ENCODE measurements at regions not wholly inside any gene's neighbourhood (a gene's known extent, or its start where the extent isn't known, plus 50 kb on each side); places are given as distances from the start of the nearest gene placed in this dataset.

DNA sequence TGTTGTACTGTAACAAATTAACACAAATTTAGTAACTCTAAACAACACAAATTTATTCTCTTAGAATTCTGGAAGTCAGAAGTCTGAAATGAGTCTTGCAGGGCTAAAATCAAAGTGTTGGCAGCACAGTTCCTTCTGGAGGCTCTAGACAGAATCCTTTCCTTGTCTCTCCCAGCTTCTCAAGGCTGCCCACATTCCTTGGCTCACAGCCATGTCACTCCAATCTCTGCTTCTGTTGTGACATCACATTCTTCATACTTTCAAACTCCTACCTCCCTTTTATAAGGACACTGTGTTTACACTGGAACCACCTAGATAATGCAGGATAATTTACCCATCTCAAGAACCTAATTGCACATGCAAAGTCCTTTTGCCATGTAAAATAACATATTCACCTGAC, 225.0 kb upstream of the PRMT6 start:
- no peak overlapping the region for H3K4me3 ChIP-seq (ENCODE audit: low read length)
- H3K9ac ChIP-seq (ENCODE audit: low read length): no peak overlapping the region
- peaks cover 4% of the 10 kb centered on the region for H3K4me1 ChIP-seq (ENCODE audit: control insufficient read depth, insufficient read depth, low read length)
- H3K27ac ChIP-seq (ENCODE audit: low read depth, low read length): no peak overlapping the region
- no peaks in the 10 kb centered on the region for H3K27me3 ChIP-seq (ENCODE audit: control insufficient read depth, insufficient read depth, low read length)
- H3K36me3 ChIP-seq (ENCODE audit: control insufficient read depth, insufficient read depth, low read length): no peaks in the 10 kb centered on the region

GRCh38 chr1:106836708-106837107, 219.8 kb upstream of the PRMT6 start:
- Histone ChIP-seq H3K4me3 (ENCODE audit: low read length) (no peak overlapping the region), H3K36me3 (ENCODE audit: control insufficient read depth, insufficient read depth, low read length) (no peaks in the 10 kb centered on the region), H3K27ac (ENCODE audit: low read depth, low read length) (no peak overlapping the region), H3K27me3 (ENCODE audit: control insufficient read depth, insufficient read depth, low read length) (no peaks in the 10 kb centered on the region), H3K9ac (ENCODE audit: low read length) (no peak overlapping the region), H3K4me1 (ENCODE audit: control insufficient read depth, insufficient read depth, low read length) (no peaks in the 10 kb centered on the region)

- H3K4me3 ChIP-seq (ENCODE audit: low read length): no peak overlapping the region
- no peak overlapping the region for H3K27ac ChIP-seq (ENCODE audit: low read depth, low read length)
- H3K36me3 ChIP-seq (ENCODE audit: control insufficient read depth, insufficient read depth, low read length): no peaks in the 10 kb centered on the region
- no peak overlapping the region for H3K9ac ChIP-seq (ENCODE audit: low read length)
- H3K27me3 ChIP-seq (ENCODE audit: control insufficient read depth, insufficient read depth, low read length): no peaks in the 10 kb centered on the region
- H3K4me1 ChIP-seq (ENCODE audit: control insufficient read depth, insufficient read depth, low read length): no peaks in the 10 kb centered on the region
Observed at GRCh38 chr1:106843518-106843917, 213.0 kb upstream of the PRMT6 start.

DNA sequence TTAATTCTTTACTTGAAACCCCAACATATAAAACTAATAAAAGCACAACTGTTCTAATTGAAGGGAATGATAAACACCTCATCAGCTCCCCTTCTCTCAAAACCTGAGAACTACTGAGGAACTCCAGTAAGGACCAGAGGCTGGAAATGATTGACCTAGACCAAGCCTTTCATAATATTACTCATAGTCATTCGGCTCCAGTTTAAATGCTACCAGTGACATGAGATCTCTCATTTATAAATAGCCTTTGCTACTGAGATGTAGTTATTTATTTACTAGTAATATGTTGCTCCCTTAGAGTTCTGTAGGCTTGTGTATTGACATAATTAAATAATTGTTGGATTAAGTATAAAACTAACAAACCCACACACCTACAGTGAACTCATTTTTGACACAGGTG, 209.8 kb upstream of the PRMT6 start:
- Histone ChIP-seq H3K27me3 (ENCODE audit: control insufficient read depth, insufficient read depth, low read length) (no peaks in the 10 kb centered on the region), H3K9ac (ENCODE audit: low read length) (no peak overlapping the region), H3K4me1 (ENCODE audit: control insufficient read depth, insufficient read depth, low read length) (no peaks in the 10 kb centered on the region), H3K27ac (ENCODE audit: low read depth, low read length) (no peak overlapping the region), H3K36me3 (ENCODE audit: control insufficient read depth, insufficient read depth, low read length) (no peaks in the 10 kb centered on the region), H3K4me3 (ENCODE audit: low read length) (no peak overlapping the region)

DNA sequence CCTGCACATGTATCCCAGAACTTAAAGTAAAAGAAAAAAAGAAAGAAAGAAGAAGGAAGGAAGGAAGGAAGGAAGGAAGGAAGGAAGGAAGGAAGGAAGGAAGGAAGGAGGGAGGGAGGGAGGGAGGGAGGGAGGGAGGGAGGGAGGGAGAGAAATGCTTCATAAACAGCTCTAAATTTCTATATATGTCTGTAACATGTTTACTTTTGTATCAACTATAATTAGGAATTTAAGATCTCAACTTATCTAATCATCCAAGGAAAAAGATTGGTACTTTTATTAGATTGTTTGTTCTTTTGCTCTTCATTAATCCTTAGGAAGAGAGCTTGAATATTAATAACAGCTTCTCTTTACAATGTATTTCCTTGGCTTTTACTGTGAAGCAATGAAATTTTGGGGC, 195.4 kb upstream of the PRMT6 start:
- Histone ChIP-seq H3K27ac (ENCODE audit: low read depth, low read length) (no peak overlapping the region), H3K27me3 (ENCODE audit: control insufficient read depth, insufficient read depth, low read length) (no peaks in the 10 kb centered on the region), H3K36me3 (ENCODE audit: control insufficient read depth, insufficient read depth, low read length) (no peaks in the 10 kb centered on the region), H3K4me1 (ENCODE audit: control insufficient read depth, insufficient read depth, low read length) (no peaks in the 10 kb centered on the region), H3K4me3 (ENCODE audit: low read length) (no peak overlapping the region), H3K9ac (ENCODE audit: low read length) (no peak overlapping the region)

DNA sequence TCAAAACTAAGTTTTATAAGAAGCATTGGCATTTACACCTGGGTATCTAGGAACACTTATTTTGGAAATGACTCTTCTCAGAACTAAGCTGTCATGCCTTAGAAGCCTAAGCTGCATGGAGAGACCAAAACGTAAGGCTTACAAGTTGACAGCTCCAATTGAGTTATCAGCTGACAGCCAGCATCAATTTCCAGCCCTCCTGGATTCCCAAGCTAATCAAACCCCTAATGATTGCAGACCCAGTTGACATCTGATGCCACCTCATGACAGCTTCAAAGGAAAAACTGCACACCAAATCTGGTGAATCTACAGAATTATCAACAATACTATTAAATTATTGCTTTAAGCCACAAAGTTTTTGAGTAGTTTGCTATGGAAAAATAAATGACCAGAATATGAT, 187.6 kb upstream of the PRMT6 start:
- Histone ChIP-seq H3K4me1 (ENCODE audit: control insufficient read depth, insufficient read depth, low read length) (no peaks in the 10 kb centered on the region), H3K36me3 (ENCODE audit: control insufficient read depth, insufficient read depth, low read length) (no peaks in the 10 kb centered on the region), H3K9ac (ENCODE audit: low read length) (no peak overlapping the region), H3K4me3 (ENCODE audit: low read length) (no peak overlapping the region), H3K27me3 (ENCODE audit: control insufficient read depth, insufficient read depth, low read length) (no peaks in the 10 kb centered on the region), H3K27ac (ENCODE audit: low read depth, low read length) (no peak overlapping the region)

DNA sequence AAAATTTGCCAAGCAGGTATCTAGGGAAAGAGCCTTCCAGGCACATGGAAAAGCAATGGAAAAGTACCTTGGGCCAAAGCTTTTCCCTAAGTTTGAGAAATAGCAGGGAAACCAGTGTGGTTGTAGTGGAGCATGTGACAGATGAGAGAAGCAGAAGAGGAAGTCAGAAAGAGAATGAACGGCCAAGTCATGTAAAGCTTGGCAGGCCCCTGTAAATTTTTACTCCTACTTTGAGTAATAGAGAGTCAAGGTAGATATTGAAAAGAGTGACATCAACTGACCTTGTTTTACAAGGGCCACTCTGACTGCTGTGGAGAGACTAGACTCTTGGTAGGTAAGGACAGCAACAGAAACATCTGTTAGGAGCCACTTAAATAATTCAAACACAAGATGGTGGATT, 180.9 kb upstream of the PRMT6 start:
- Histone ChIP-seq H3K36me3 (ENCODE audit: control insufficient read depth, insufficient read depth, low read length) (no peaks in the 10 kb centered on the region), H3K4me3 (ENCODE audit: low read length) (no peak overlapping the region), H3K4me1 (ENCODE audit: control insufficient read depth, insufficient read depth, low read length) (peaks cover 10% of the 10 kb centered on the region), H3K27ac (ENCODE audit: low read depth, low read length) (no peak overlapping the region), H3K9ac (ENCODE audit: low read length) (no peak overlapping the region), H3K27me3 (ENCODE audit: control insufficient read depth, insufficient read depth, low read length) (no peaks in the 10 kb centered on the region)

- Histone ChIP-seq H3K4me1 (ENCODE audit: control insufficient read depth, insufficient read depth, low read length) (peaks cover 10% of the 10 kb centered on the region), H3K36me3 (ENCODE audit: control insufficient read depth, insufficient read depth, low read length) (no peaks in the 10 kb centered on the region), H3K27ac (ENCODE audit: low read depth, low read length) (no peak overlapping the region), H3K27me3 (ENCODE audit: control insufficient read depth, insufficient read depth, low read length) (no peaks in the 10 kb centered on the region), H3K9ac (ENCODE audit: low read length) (no peak overlapping the region), H3K4me3 (ENCODE audit: low read length) (no peak overlapping the region)
Observed at GRCh38 chr1:106876384-106876783, 180.1 kb upstream of the PRMT6 start.

- H3K4me3 ChIP-seq (ENCODE audit: low read length): no peak overlapping the region
- H3K36me3 ChIP-seq (ENCODE audit: control insufficient read depth, insufficient read depth, low read length): no peaks in the 10 kb centered on the region
- H3K9ac ChIP-seq (ENCODE audit: low read length): no peak overlapping the region
- H3K4me1 ChIP-seq (ENCODE audit: control insufficient read depth, insufficient read depth, low read length): peaks cover 10% of the 10 kb centered on the region
- peak overlapping the region; percentile 66 for H3K27ac ChIP-seq (ENCODE audit: low read depth, low read length)
- no peaks in the 10 kb centered on the region for H3K27me3 ChIP-seq (ENCODE audit: control insufficient read depth, insufficient read depth, low read length)
Observed at GRCh38 chr1:106879538-106879937, 176.9 kb upstream of the PRMT6 start.

DNA sequence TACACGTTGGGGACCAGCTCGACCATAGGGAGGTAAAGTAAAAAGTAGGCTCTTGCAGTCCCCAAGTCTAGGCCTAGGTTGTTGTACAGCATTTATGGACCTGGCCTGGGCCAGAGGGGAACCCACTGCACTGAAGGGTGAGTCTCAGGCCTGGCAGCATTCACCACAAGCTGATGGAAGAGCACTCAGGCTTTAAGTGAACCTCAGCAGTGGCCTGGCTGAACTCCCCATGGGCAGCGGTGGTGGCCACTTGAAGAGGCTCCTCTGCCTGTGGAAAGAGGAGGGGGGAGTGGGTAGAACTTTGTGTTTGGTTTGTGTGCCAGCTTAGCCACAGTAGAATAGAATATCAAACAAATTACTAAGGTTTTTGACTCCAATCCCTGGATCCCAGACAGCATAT, 176.2 kb upstream of the PRMT6 start:
- Histone ChIP-seq H3K27ac (ENCODE audit: low read depth, low read length) (peak overlapping the region; percentile 66), H3K9ac (ENCODE audit: low read length) (no peak overlapping the region), H3K36me3 (ENCODE audit: control insufficient read depth, insufficient read depth, low read length) (no peaks in the 10 kb centered on the region), H3K4me3 (ENCODE audit: low read length) (no peak overlapping the region), H3K4me1 (ENCODE audit: control insufficient read depth, insufficient read depth, low read length) (peaks cover 10% of the 10 kb centered on the region), H3K27me3 (ENCODE audit: control insufficient read depth, insufficient read depth, low read length) (no peaks in the 10 kb centered on the region)

DNA sequence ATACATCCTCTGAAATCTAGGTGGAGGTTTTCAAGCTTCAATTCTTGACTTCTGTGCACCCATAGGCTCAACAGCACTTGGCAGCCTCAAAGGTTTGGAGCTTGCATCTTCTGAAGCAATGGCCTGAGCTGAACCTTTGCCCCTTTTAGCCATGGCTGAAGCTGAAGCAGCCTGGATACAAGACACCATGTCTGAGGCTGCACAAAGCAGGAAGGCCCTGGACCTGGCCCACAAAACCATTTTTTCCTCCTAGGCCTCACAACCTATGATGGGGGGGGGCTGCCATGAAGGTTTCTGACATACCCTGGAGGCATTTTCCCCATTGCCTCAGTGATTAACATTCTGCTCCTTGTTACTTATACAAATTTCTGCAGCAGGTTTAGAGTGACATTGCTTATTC, 173.3 kb upstream of the PRMT6 start:
- no peaks in the 10 kb centered on the region for H3K36me3 ChIP-seq (ENCODE audit: control insufficient read depth, insufficient read depth, low read length)

GRCh38 chr1:106889059-106889458, 167.4 kb upstream of the PRMT6 start:
- H3K36me3 ChIP-seq (ENCODE audit: control insufficient read depth, insufficient read depth, low read length): no peaks in the 10 kb centered on the region
- no peak overlapping the region for H3K27ac ChIP-seq (ENCODE audit: low read depth, low read length)
- no peak overlapping the region for H3K4me3 ChIP-seq (ENCODE audit: low read length)
- no peaks in the 10 kb centered on the region for H3K27me3 ChIP-seq (ENCODE audit: control insufficient read depth, insufficient read depth, low read length)
- H3K9ac ChIP-seq (ENCODE audit: low read length): no peak overlapping the region
- no peaks in the 10 kb centered on the region for H3K4me1 ChIP-seq (ENCODE audit: control insufficient read depth, insufficient read depth, low read length)

More for the DNA sequence above, 173.3 kb upstream of the PRMT6 start:
- no peak overlapping the region for H3K9ac ChIP-seq (ENCODE audit: low read length)
- H3K27ac ChIP-seq (ENCODE audit: low read depth, low read length): no peak overlapping the region
- no peak overlapping the region for H3K4me3 ChIP-seq (ENCODE audit: low read length)
- H3K4me1 ChIP-seq (ENCODE audit: control insufficient read depth, insufficient read depth, low read length): peaks cover 10% of the 10 kb centered on the region
- no peaks in the 10 kb centered on the region for H3K27me3 ChIP-seq (ENCODE audit: control insufficient read depth, insufficient read depth, low read length)

DNA sequence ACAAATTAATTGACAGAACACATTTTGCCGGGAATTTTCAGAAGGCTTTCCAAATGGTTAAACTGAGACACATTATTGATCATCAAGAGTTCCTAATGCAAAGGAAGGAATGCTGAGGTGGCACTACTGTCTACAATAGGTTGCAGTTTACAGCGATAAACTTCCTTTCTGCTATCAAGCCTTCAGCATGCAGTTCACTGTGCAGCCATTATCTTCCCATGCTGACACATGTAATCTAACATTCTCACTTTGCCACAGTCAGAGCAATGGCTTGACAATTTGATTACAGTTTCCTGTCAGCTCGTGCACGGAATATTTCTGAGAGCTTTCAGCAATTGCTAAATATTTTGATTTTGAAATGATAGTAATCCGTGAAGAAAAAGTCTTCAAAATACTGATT, 166.9 kb upstream of the PRMT6 start:
- Histone ChIP-seq H3K27ac (ENCODE audit: low read depth, low read length) (no peak overlapping the region), H3K9ac (ENCODE audit: low read length) (no peak overlapping the region), H3K27me3 (ENCODE audit: control insufficient read depth, insufficient read depth, low read length) (no peaks in the 10 kb centered on the region), H3K4me1 (ENCODE audit: control insufficient read depth, insufficient read depth, low read length) (no peaks in the 10 kb centered on the region), H3K36me3 (ENCODE audit: control insufficient read depth, insufficient read depth, low read length) (no peaks in the 10 kb centered on the region), H3K4me3 (ENCODE audit: low read length) (no peak overlapping the region)

DNA sequence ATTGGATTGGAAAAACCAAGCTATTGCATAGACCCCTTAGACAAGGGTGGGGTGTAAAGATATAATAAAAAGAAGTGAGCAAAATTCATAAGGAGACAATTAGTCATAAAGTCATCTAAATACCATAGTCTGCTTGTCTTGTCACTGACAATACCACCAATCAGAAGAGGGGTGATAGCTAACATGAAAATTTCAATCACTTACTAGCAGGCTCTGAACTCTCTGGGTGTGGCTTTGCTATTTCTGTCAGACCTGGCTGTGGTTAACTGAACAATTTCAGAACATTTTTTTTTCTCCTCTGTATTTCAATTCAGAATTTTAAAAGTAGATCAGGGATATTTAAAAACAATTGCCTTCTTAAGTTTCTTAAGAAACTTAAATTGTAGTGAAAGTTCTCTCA, 158.5 kb upstream of the PRMT6 start:
- H3K36me3 ChIP-seq (ENCODE audit: control insufficient read depth, insufficient read depth, low read length): no peaks in the 10 kb centered on the region
- H3K27ac ChIP-seq (ENCODE audit: low read depth, low read length): no peak overlapping the region
- no peak overlapping the region for H3K9ac ChIP-seq (ENCODE audit: low read length)
- H3K4me1 ChIP-seq (ENCODE audit: control insufficient read depth, insufficient read depth, low read length): no peaks in the 10 kb centered on the region
- no peaks in the 10 kb centered on the region for H3K27me3 ChIP-seq (ENCODE audit: control insufficient read depth, insufficient read depth, low read length)
- no peak overlapping the region for H3K4me3 ChIP-seq (ENCODE audit: low read length)
